ENCODE measurements at regions not wholly inside any gene's neighbourhood (a gene's known extent, or its start where the extent isn't known, plus 50 kb on each side); places are given as distances from the start of the nearest gene placed in this dataset.

DNA sequence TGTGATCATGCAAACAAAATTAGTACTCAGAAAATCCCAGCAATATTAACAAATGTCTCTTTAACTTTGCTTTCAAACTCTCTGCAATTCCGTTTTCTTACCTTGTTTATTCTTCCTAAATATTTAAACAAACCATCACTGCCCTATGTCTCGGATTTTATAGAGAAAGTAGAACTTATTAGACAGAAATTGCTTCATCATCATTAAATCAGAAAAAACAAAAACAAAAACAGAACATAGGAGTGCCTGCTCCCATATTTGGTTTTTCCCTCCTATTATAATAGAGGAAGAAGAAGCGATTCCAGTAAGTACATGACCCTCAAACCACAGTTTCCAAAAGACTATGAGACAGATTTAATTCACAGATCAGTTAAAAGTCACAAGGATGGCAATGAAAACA is 1228.0 kb downstream of the RPA4 start:
- no peaks in the 10 kb centered on the region for H3K9me3 ChIP-seq (ENCODE audit: low read depth, low read length, poor library complexity, severe bottlenecking)
- no TSS peak for BruUV-seq (replicated peaks)
- no peaks in the 10 kb centered on the region for H3K27me3 ChIP-seq (replicated peaks; ENCODE audit: insufficient read depth, low read depth, low read length, poor library complexity)
- DNase-seq (ENCODE audit: low spot score) = no peak
- ChIA-PET POLR2A (ENCODE audit: low non-redundant PET) (no interaction called here), CTCF (no interaction called here)
- no peak overlapping the region for H3K27ac ChIP-seq (ENCODE audit: low read depth, low read length, poor library complexity, severe bottlenecking)
- H3K36me3 ChIP-seq (ENCODE audit: insufficient read depth, low read length, poor library complexity, severe bottlenecking) = no peaks in the 10 kb centered on the region
- no peak overlapping the region for H3K4me3 ChIP-seq (ENCODE audit: low read depth, low read length, poor library complexity, severe bottlenecking)
- no peaks in the 10 kb centered on the region for H3K4me1 ChIP-seq (ENCODE audit: insufficient read depth, low read length, poor library complexity, severe bottlenecking)
- no peak for TF ChIP-seq EZH2 (IDR thresholded peaks at IDR 0.05; ENCODE audit: borderline replicate concordance, low read depth, low read length, poor library complexity, severe bottlenecking)
- no peak for TF ChIP-seq CTCF (conservative IDR thresholded peaks at IDR 0.05; ENCODE audit: low read depth, low read length)
- intact Hi-C loops (cut with micrococcal nuclease; ENCODE audit: unreplicated experiment) = no loop called here

DNA sequence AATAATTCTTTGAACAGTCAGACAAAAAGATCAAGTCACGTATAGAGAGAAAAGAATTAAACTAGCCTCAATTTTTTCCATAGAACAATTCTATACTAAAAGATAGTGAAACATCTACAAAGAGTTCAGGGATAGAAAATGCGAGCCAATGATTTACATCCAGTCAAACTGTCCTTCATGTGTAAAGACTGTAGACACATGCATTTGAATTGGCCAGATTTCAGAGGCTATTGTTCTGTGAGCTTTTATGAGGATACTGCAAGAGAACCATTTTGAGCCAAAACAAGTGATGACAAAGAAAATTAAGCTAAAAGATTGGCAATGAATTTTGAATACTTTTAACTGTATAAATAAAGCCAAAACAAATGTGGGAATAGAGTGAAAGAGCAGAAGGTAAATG is 1230.3 kb downstream of the RPA4 start:
- no peaks in the 10 kb centered on the region for H3K36me3 ChIP-seq (ENCODE audit: insufficient read depth, low read length, poor library complexity, severe bottlenecking)
- DNase-seq (ENCODE audit: low spot score) = no peak
- H3K27me3 ChIP-seq (replicated peaks; ENCODE audit: insufficient read depth, low read depth, low read length, poor library complexity) = no peaks in the 10 kb centered on the region
- CTCF ChIA-PET = no interaction called here
- TF ChIP-seq CTCF (conservative IDR thresholded peaks at IDR 0.05; ENCODE audit: low read depth, low read length) (no peak), EZH2 (IDR thresholded peaks at IDR 0.05; ENCODE audit: borderline replicate concordance, low read depth, low read length, poor library complexity, severe bottlenecking) (no peak)
- no TSS peak for BruUV-seq (replicated peaks)
- POLR2A ChIA-PET (ENCODE audit: low non-redundant PET) = no interaction called here
- intact Hi-C loops (cut with micrococcal nuclease; ENCODE audit: unreplicated experiment) = no loop called here
- no peaks in the 10 kb centered on the region for H3K4me1 ChIP-seq (ENCODE audit: insufficient read depth, low read length, poor library complexity, severe bottlenecking)
- no peak overlapping the region for H3K4me3 ChIP-seq (ENCODE audit: low read depth, low read length, poor library complexity, severe bottlenecking)
- no peaks in the 10 kb centered on the region for H3K9me3 ChIP-seq (ENCODE audit: low read depth, low read length, poor library complexity, severe bottlenecking)
- no peak overlapping the region for H3K27ac ChIP-seq (ENCODE audit: low read depth, low read length, poor library complexity, severe bottlenecking)

- DNase-seq (ENCODE audit: low spot score) = no peak
- POLR2A ChIA-PET (ENCODE audit: low non-redundant PET) = no interaction called here
- intact Hi-C loops (cut with micrococcal nuclease; ENCODE audit: unreplicated experiment) = no loop called here
- no TSS peak for BruUV-seq (replicated peaks)
- TF ChIP-seq CTCF (conservative IDR thresholded peaks at IDR 0.05; ENCODE audit: low read depth, low read length) = no peak
- no peak overlapping the region for H3K4me3 ChIP-seq (ENCODE audit: low read depth, low read length, poor library complexity, severe bottlenecking)
- no peaks in the 10 kb centered on the region for H3K27me3 ChIP-seq (replicated peaks; ENCODE audit: insufficient read depth, low read depth, low read length, poor library complexity)
- no peaks in the 10 kb centered on the region for H3K9me3 ChIP-seq (ENCODE audit: low read depth, low read length, poor library complexity, severe bottlenecking)
- H3K4me1 ChIP-seq (ENCODE audit: insufficient read depth, low read length, poor library complexity, severe bottlenecking) = no peaks in the 10 kb centered on the region
- H3K27ac ChIP-seq (ENCODE audit: low read depth, low read length, poor library complexity, severe bottlenecking) = no peak overlapping the region
- no peaks in the 10 kb centered on the region for H3K36me3 ChIP-seq (ENCODE audit: insufficient read depth, low read length, poor library complexity, severe bottlenecking)
- CTCF ChIA-PET = no interaction called here
These were observed 1257.8 kb downstream of the RPA4 start for GRCh38 chrX:98141466-98141865.
